Endothelial cell of umbilical vein (primary cell): ENCODE measurements at regions not wholly inside any gene's neighbourhood (a gene's known extent, or its start where the extent isn't known, plus 50 kb on each side); places are given as distances from the start of the nearest gene placed in this dataset.

Source experiments
- BruUV-seq: library from RNA; stranded (reverse); fragments of 400-500 nt; replicated peaks from 2 replicates; lab custom pipeline; 2021; lab: Mats Ljungman, UMichigan
- CTCF ChIA-PET: fragments of 300-600, 350-600 bp; sonication (Branson Sonifier 250); formaldehyde crosslinking; loops from one replicate; lab custom pipeline; 2021; ENCODE audit warnings: antibody characterized with exemption, inconsistent platforms; lab: Charles Lee
- POLR2A ChIA-PET: fragments of 300-600, 350-600 bp; sonication (Branson Sonifier 250); formaldehyde crosslinking; loops from one replicate; lab custom pipeline; 2021; ENCODE audit warnings: antibody characterized with exemption, inconsistent platforms; lab: Charles Lee
- DNase-seq: peaks from one replicate; pipeline ENCODE4 v3.0.0-alpha.2; 2011; ENCODE audit warnings: low read depth, low spot score
- FAIRE-seq: peaks from 2 replicates; lab custom pipeline; 2011; peaks lifted over from hg19 to GRCh38; lab: Jason Lieb, UNC
- H2AFZ ChIP-seq: 2 replicates; pipeline ENCODE4 v1.6.0; 2012; ENCODE audit warnings: low read depth, low read length, control low read depth, inconsistent platforms
- H3K27ac ChIP-seq: 2 replicates; pipeline ENCODE4 v1.5.1; 2011; ENCODE audit warnings: low read depth, mild to moderate bottlenecking, control low read depth, low read length, moderate library complexity; ENCODE audit not compliant: insufficient read depth
- H3K27me3 ChIP-seq, 2 experiments: 2 replicates each; pipeline versions ENCODE4 v1.6.0 to v1.6.1; 2011; ENCODE audit warnings: low read length in 2 of 2, mixed read lengths in 1 of 2; ENCODE audit not compliant: control insufficient read depth in 2 of 2, insufficient read depth in 2 of 2
- H3K36me3 ChIP-seq, 2 experiments: 2 replicates in 1 of 2; 3 replicates in 1 of 2; pipeline ENCODE4 v1.5.1; 2011; ENCODE audit warnings: low read length in 2 of 2, mild to moderate bottlenecking in 1 of 2, moderate library complexity in 1 of 2; ENCODE audit not compliant: control insufficient read depth in 2 of 2, insufficient read depth in 2 of 2; ENCODE audit errors: extremely low read depth in 1 of 2
- H3K4me1 ChIP-seq: 3 replicates; pipeline ENCODE4 v1.5.1; 2011; ENCODE audit warnings: mild to moderate bottlenecking, low read length; ENCODE audit not compliant: control insufficient read depth, insufficient read depth; ENCODE audit errors: extremely low read depth
- H3K4me2 ChIP-seq: 2 replicates; pipeline ENCODE4 v1.6.1; 2011; ENCODE audit warnings: low read length, control low read depth, mixed read lengths; ENCODE audit not compliant: insufficient read depth
- H3K4me3 ChIP-seq, 3 experiments: fragments of 200-600 bp in 1 of 3; sonication (generic), shearing (Covaris generic) in 1 of 3; replicated peaks in 1 of 3; 2 replicates each; pipeline ENCODE4 v1.5.1; 2011 to 2016; ENCODE audit warnings: control low read depth in 3 of 3, low read length in 3 of 3, mild to moderate bottlenecking in 2 of 3, inconsistent platforms in 1 of 3, low read depth in 1 of 3, moderate library complexity in 1 of 3; ENCODE audit not compliant: insufficient read depth in 1 of 3
- H3K79me2 ChIP-seq: 2 replicates; pipeline ENCODE4 v1.6.0; 2012; ENCODE audit warnings: low read length, inconsistent platforms; ENCODE audit not compliant: control insufficient read depth, insufficient read depth
- H3K9ac ChIP-seq: replicated peaks from 2 replicates; pipeline ENCODE3; 2011; ENCODE audit warnings: low read length, control low read depth; ENCODE audit not compliant: insufficient read depth; ENCODE audit errors: extremely low read depth
- H3K9me1 ChIP-seq: replicated peaks from 3 replicates; pipeline ENCODE4 v1.6.0; 2011; ENCODE audit warnings: mild to moderate bottlenecking, low read length; ENCODE audit not compliant: control insufficient read depth, insufficient read depth; ENCODE audit errors: extremely low read depth
- H3K9me3 ChIP-seq: replicated peaks from 2 replicates; pipeline ENCODE4 v1.5.1; 2012; ENCODE audit warnings: low read length, inconsistent platforms; ENCODE audit not compliant: control insufficient read depth, insufficient read depth
- H4K20me1 ChIP-seq: replicated peaks from 2 replicates; pipeline ENCODE3; 2011; ENCODE audit warnings: mild to moderate bottlenecking, low read length; ENCODE audit not compliant: control insufficient read depth, insufficient read depth; ENCODE audit errors: extremely low read depth
- EZH2 ChIP-seq: IDR thresholded peaks from 2 replicates; pipeline ENCODE4 v1.6.1; 2012; ENCODE audit warnings: borderline replicate concordance, low read depth, mild to moderate bottlenecking, moderate library complexity, low read length, inconsistent platforms; ENCODE audit not compliant: severe bottlenecking
- FOS ChIP-seq: IDR thresholded peaks from 2 replicates; pipeline ENCODE4 v1.6.1; 2011; ENCODE audit warnings: mild to moderate bottlenecking, low read length, moderate library complexity, borderline replicate concordance; ENCODE audit not compliant: insufficient read depth
- GATA2 ChIP-seq: IDR thresholded peaks from 2 replicates; pipeline ENCODE4 v1.7.0; 2011; ENCODE audit warnings: low read depth, mild to moderate bottlenecking, moderate library complexity, mixed read lengths, low read length; ENCODE audit not compliant: insufficient read length, insufficient read depth
- JUN ChIP-seq: IDR thresholded peaks from 2 replicates; pipeline ENCODE4 v1.6.1; 2011; ENCODE audit warnings: borderline replicate concordance, low read depth; ENCODE audit not compliant: insufficient read length, insufficient read depth
- MYC ChIP-seq: IDR thresholded peaks from one replicate; pipeline ENCODE4 v1.6.1; 2011; ENCODE audit warnings: mild to moderate bottlenecking, low read depth, low read length
- POLR2A ChIP-seq: IDR thresholded peaks from 2 replicates; pipeline ENCODE4 v1.6.1; 2012; ENCODE audit warnings: low read depth, mild to moderate bottlenecking, control low read depth, low read length
- POLR2AphosphoS5 ChIP-seq: IDR thresholded peaks from 2 replicates; pipeline ENCODE4 v1.6.1; 2012; ENCODE audit warnings: low read depth, mild to moderate bottlenecking, control low read depth, low read length, moderate library complexity; ENCODE audit not compliant: insufficient read depth
- dilution Hi-C: fragments of 300-500 bp; cut with MboI; formaldehyde crosslinking; loops from one replicate; pipeline ENCODE4 v1.15.0; 2019; ENCODE audit warnings: low sequenced_read_pairs; ENCODE audit not compliant: extremely low pct_ligation_motif_present
- intact Hi-C: fragments of 100-400 bp; cut with micrococcal nuclease; formaldehyde crosslinking; loops from one replicate; pipeline ENCODE4 v1.10.0; 2022
- TF ChIP-seq, protein P1 (sequence below), 2 donors: IDR thresholded peaks; 1 replicate in 1 of 2; 2 replicates in 1 of 2; pipeline ENCODE4 v1.5.1; 2011; ENCODE audit warnings: low read length in 2 of 2, mild to moderate bottlenecking in 2 of 2, moderate library complexity in 2 of 2, control low read depth in 1 of 2, inconsistent platforms in 1 of 2, low read depth in 1 of 2; ENCODE audit not compliant: insufficient read depth in 1 of 2; ENCODE audit errors: extremely low read depth in 1 of 2
- TF ChIP-seq, protein P2 (sequence below): IDR thresholded peaks from 2 replicates; pipeline ENCODE4 v1.6.1; 2011; ENCODE audit not compliant: insufficient read depth, insufficient read length

- ChIA-PET CTCF (no interaction called here), POLR2A (no interaction called here)
- DNase-seq, result no peak
- H3K4me1 ChIP-seq, result no peaks in the 10 kb centered on the region
- intact Hi-C loops (no loop called here), dilution Hi-C loops (no loop called here)
- no peak for FAIRE-seq
- H3K27ac ChIP-seq, result no peak overlapping the region
- no peaks in the 10 kb centered on the region for H3K36me3 ChIP-seq
- no peaks in the 10 kb centered on the region for H3K27me3 ChIP-seq
- no peak overlapping the region for H3K9ac ChIP-seq
- no TSS peak for BruUV-seq
- H3K4me3 ChIP-seq, result no peak overlapping the region
- TF ChIP-seq POLR2AphosphoS5, result no peak
- TF ChIP-seq EZH2, result no peak
- TF ChIP-seq, protein P1, sequence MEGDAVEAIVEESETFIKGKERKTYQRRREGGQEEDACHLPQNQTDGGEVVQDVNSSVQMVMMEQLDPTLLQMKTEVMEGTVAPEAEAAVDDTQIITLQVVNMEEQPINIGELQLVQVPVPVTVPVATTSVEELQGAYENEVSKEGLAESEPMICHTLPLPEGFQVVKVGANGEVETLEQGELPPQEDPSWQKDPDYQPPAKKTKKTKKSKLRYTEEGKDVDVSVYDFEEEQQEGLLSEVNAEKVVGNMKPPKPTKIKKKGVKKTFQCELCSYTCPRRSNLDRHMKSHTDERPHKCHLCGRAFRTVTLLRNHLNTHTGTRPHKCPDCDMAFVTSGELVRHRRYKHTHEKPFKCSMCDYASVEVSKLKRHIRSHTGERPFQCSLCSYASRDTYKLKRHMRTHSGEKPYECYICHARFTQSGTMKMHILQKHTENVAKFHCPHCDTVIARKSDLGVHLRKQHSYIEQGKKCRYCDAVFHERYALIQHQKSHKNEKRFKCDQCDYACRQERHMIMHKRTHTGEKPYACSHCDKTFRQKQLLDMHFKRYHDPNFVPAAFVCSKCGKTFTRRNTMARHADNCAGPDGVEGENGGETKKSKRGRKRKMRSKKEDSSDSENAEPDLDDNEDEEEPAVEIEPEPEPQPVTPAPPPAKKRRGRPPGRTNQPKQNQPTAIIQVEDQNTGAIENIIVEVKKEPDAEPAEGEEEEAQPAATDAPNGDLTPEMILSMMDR (IDR thresholded peaks at IDR 0.05; ENCODE audit: extremely low read depth in 1 of 2, insufficient read depth in 1 of 2, low read depth in 1 of 2, low read length in 2 of 2), result no peak
- no peak for TF ChIP-seq FOS
- TF ChIP-seq JUN, result no peak
- TF ChIP-seq POLR2A, result no peak
- no peak for TF ChIP-seq GATA2
- TF ChIP-seq, protein P2, sequence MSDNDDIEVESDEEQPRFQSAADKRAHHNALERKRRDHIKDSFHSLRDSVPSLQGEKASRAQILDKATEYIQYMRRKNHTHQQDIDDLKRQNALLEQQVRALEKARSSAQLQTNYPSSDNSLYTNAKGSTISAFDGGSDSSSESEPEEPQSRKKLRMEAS, result no peak
- no peak for TF ChIP-seq MYC
- H4K20me1 ChIP-seq, result no peaks in the 10 kb centered on the region
- no peaks in the 10 kb centered on the region for H3K9me1 ChIP-seq
- no peak overlapping the region for H3K4me2 ChIP-seq
- no peaks in the 10 kb centered on the region for H3K79me2 ChIP-seq
- no peak overlapping the region for H2AFZ ChIP-seq
- peaks cover 11% of the 10 kb centered on the region for H3K9me3 ChIP-seq
Measured at GRCh38 chr20:16166737-16167136, 406.5 kb downstream of the KIF16B start.
